ENCODE measurements at regions not wholly inside any gene's neighbourhood (a gene's known extent, or its start where the extent isn't known, plus 50 kb on each side); places are given as distances from the start of the nearest gene placed in this dataset.

- H3K27me3 ChIP-seq (ENCODE audit: control insufficient read depth, insufficient read depth, low read length), result no peaks in the 10 kb centered on the region
- in situ Hi-C loops (cut with MboI; ENCODE audit: low sequenced_read_pairs), result no loop called here
- POLR2A ChIA-PET (ENCODE audit: unreplicated experiment), result no interaction called here
Measured at GRCh38 chr4:23481566-23481965, 408.3 kb downstream of the PPARGC1A start.

More at GRCh38 chr4:23481566-23481965, 408.3 kb downstream of the PPARGC1A start:
- no peaks in the 10 kb centered on the region; the same call in 1 of the 2 replicates for H3K9me3 ChIP-seq (ENCODE audit: control insufficient read depth, insufficient read depth, low read length)
- H3K27ac ChIP-seq (ENCODE audit: insufficient read depth, low read length), result no peak overlapping the region
- H2BK20ac ChIP-seq (ENCODE audit: low read depth, low read length), result no peak overlapping the region
- H4K91ac ChIP-seq (ENCODE audit: insufficient read depth, low read depth, low read length), result no peak overlapping the region
- DNase-seq, result no peak
- no peak overlapping the region for H3K23ac ChIP-seq (ENCODE audit: low read depth, low read length)
- H3K9me1 ChIP-seq (ENCODE audit: insufficient read depth, low read length), result no peaks in the 10 kb centered on the region
- no peak overlapping the region for H4K8ac ChIP-seq (ENCODE audit: low read depth in 2 of 2, low read length in 2 of 2)
- H3K4me2 ChIP-seq (ENCODE audit: low read depth, low read length), result no peak overlapping the region
- H2AK5ac ChIP-seq (ENCODE audit: low read depth, low read length), result no peak overlapping the region
- no peak overlapping the region for H2BK5ac ChIP-seq (ENCODE audit: low read depth, low read length, poor library complexity, severe bottlenecking)
- no CpG with 5 or more reads among the region's 1 CpG for WGBS, 2 experiments (ENCODE audit: extremely low coverage in 2 of 2, insufficient read length in 1 of 2)
- H3K56ac ChIP-seq (ENCODE audit: extremely low read depth, insufficient read depth, low read length), result no peak overlapping the region
- intact Hi-C loops (cut with micrococcal nuclease) (no loop called here), dilution Hi-C loops (cut with HindIII; ENCODE audit: low sequenced_read_pairs, unreplicated experiment) (no loop called here)
- H2AFZ ChIP-seq (replicated peaks; ENCODE audit: low read length, poor library complexity), result no peak overlapping the region
- no peak for ATAC-seq (ENCODE audit: low read depth)
- H3K4ac ChIP-seq (ENCODE audit: low read depth, low read length), result no peak overlapping the region
- no peaks in the 10 kb centered on the region for H3K4me1 ChIP-seq (ENCODE audit: control insufficient read depth, insufficient read depth, low read length)
- no peak overlapping the region for H3K4me3 ChIP-seq (ENCODE audit: insufficient read depth, low read depth, low read length)
- CTCF ChIA-PET, result no interaction called here
- H3K9ac ChIP-seq (ENCODE audit: low read depth, low read length), result no peak overlapping the region
- BruUV-seq (replicated peaks), result no TSS peak
- TF ChIP-seq FOS (IDR thresholded peaks at IDR 0.05; ENCODE audit: low read depth, low read length) (no peak), POLR2A (IDR thresholded peaks at IDR 0.05; ENCODE audit: low read depth, low read length) (no peak), RAD21 (IDR thresholded peaks at IDR 0.05; ENCODE audit: low read length) (no peak), RCOR1 (IDR thresholded peaks at IDR 0.05; ENCODE audit: insufficient replicate concordance, low read length) (no peak), CHD1 (IDR thresholded peaks at IDR 0.05; ENCODE audit: low read depth, low read length) (no peak), MAFK (IDR thresholded peaks at IDR 0.05; ENCODE audit: low read depth, low read length) (no peak), BHLHE40 (IDR thresholded peaks at IDR 0.05; ENCODE audit: low read depth, low read length) (no peak), NFE2L2 (IDR thresholded peaks at IDR 0.05; ENCODE audit: low read depth, low read length) (no peak)
- H2AK9ac ChIP-seq (replicated peaks; ENCODE audit: low read depth, low read length, poor library complexity), result no peak overlapping the region
- H4K20me1 ChIP-seq (ENCODE audit: insufficient read depth, low read length), result no peaks in the 10 kb centered on the region
- no peaks in the 10 kb centered on the region for H3K79me1 ChIP-seq (ENCODE audit: low read depth in 1 of 2, low read length in 2 of 2)
- no peak overlapping the region for H3K14ac ChIP-seq (replicated peaks; ENCODE audit: low read depth, low read length)
- no peak overlapping the region for H4K5ac ChIP-seq (ENCODE audit: low read depth, low read length)
- no peak overlapping the region for H3K18ac ChIP-seq (ENCODE audit: low read depth, low read length)
- no peak overlapping the region for H2BK15ac ChIP-seq (ENCODE audit: low read depth, low read length)
- H2BK120ac ChIP-seq (ENCODE audit: low read depth, low read length), result no peak overlapping the region
- no peaks in the 10 kb centered on the region for H3K36me3 ChIP-seq (ENCODE audit: control insufficient read depth, insufficient read depth, low read length)
